Muscle layer of duodenum (tissue), 2 donors: ENCODE measurements at regions not wholly inside any gene's neighbourhood (a gene's known extent, or its start where the extent isn't known, plus 50 kb on each side); places are given as distances from the start of the nearest gene placed in this dataset.
"Not testable (repeated sequence)": the region's sequence is repeated elsewhere in the genome, so short reads cannot be mapped to it uniquely, and the experiment has no call there.

ENCODE experiments used
- H3K27ac ChIP-seq: one replicate; pipeline ENCODE4 v1.7.0; 2013; ENCODE audit warnings: mild to moderate bottlenecking, low read length
- H3K27me3 ChIP-seq: one replicate; pipeline ENCODE4 v1.7.0; 2013; ENCODE audit warnings: low read depth, mild to moderate bottlenecking, control low read depth, low read length
- H3K36me3 ChIP-seq, 2 donors: one replicate each; pipeline ENCODE4 v1.7.0; 2013; ENCODE audit warnings: low read length in 2 of 2, control low read depth in 1 of 2, mild to moderate bottlenecking in 1 of 2; ENCODE audit not compliant: insufficient read depth in 2 of 2, control insufficient read depth in 1 of 2
- H3K4me1 ChIP-seq, 2 donors: one replicate each; pipeline ENCODE4 v1.7.0; 2013; ENCODE audit warnings: low read length in 2 of 2, mild to moderate bottlenecking in 2 of 2, control low read depth in 1 of 2, moderate library complexity in 1 of 2; ENCODE audit not compliant: insufficient read depth in 2 of 2, control insufficient read depth in 1 of 2
- H3K4me3 ChIP-seq, 2 donors: one replicate each; pipeline ENCODE4 v1.7.0; 2013; ENCODE audit warnings: low read length in 2 of 2, low read depth in 1 of 2, mild to moderate bottlenecking in 1 of 2
- H3K9me3 ChIP-seq, 2 donors: one replicate each; pipeline ENCODE4 v1.7.0; 2013; ENCODE audit warnings: low read length in 2 of 2, control low read depth in 1 of 2, mild to moderate bottlenecking in 1 of 2; ENCODE audit not compliant: control insufficient read depth in 1 of 2
- donor health status: healthy.

DNA sequence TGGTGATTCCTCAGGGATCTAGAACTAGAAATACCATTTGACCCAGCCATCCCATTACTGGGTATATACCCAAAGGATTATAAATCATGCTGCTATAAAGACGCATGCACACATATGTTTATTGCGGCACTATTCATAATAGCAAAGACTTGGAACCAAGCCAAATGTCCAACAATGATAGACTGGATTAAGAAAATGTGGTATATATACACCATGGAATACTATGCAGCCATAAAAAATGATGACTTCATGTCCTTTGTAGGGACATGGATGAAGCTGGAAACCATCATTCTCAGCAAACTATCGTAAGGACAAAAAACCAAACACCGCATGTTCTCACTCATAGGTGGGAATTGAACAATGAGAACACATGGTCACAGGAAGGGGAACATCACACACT, 67.9 kb upstream of the ZEB1 start:
- not testable (repeated sequence) for H3K4me1 ChIP-seq

GRCh38 chr10:31253237-31253636, 65.8 kb upstream of the ZEB1 start:
- no peaks in the 10 kb centered on the region for H3K27me3 ChIP-seq
- no peak overlapping the region for H3K27ac ChIP-seq
- H3K36me3 ChIP-seq, result no peaks in the 10 kb centered on the region
- H3K4me3 ChIP-seq, result no peak overlapping the region
- H3K9me3 ChIP-seq, result no peaks in the 10 kb centered on the region
- no peaks in the 10 kb centered on the region for H3K4me1 ChIP-seq

More for the DNA sequence above, 67.9 kb upstream of the ZEB1 start:
- H3K27ac ChIP-seq, H3K9me3 ChIP-seq, H3K4me3 ChIP-seq, H3K36me3 ChIP-seq, H3K27me3 ChIP-seq: not testable (repeated sequence)

DNA sequence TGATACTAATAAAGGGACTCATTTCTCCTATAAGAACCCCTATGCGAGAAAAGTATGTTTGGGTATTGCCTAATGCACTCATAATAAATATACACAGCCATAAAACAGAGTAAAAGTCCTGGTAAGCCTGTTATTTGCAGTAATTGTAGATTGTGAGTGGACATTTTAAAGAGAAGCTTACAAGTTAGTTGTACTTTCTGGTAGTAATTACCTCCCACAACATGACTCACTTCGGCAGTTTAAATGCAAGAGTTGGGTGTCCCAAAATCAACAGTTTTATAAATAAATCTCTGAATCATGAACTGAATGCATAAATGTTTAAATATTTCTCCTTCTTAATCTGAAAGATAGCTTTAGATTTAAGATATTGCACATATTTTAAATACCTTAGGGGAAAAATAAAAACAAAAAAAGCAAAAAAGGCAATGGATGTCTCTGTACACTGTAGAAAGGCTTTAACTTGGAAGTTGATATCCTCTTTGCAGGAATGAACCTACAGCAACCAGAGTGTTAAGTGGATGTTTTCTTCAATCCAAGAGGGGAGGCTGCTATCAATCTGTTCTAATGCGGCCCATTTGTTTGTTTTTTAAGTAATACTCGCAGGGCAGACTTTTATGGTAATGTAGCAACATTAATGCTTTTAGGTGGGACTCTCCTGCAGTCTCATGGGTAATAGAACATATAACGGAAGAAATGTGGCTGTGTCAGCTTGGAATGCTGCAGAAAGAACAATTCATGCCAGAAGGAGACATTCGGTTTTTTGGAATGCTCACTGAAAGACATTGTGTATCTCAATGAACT, 57.3 kb upstream of the ZEB1 start:
- no peaks in the 10 kb centered on the region for H3K36me3 ChIP-seq
- H3K27ac ChIP-seq, result no peak overlapping the region
- H3K9me3 ChIP-seq, result no peaks in the 10 kb centered on the region
- H3K4me3 ChIP-seq, result peak overlapping the region in 1 of 2 donors; percentile 36
- H3K27me3 ChIP-seq, result no peaks in the 10 kb centered on the region
- H3K4me1 ChIP-seq, result peaks cover 7 to 17% of the 10 kb centered on the region in 2 donors

DNA sequence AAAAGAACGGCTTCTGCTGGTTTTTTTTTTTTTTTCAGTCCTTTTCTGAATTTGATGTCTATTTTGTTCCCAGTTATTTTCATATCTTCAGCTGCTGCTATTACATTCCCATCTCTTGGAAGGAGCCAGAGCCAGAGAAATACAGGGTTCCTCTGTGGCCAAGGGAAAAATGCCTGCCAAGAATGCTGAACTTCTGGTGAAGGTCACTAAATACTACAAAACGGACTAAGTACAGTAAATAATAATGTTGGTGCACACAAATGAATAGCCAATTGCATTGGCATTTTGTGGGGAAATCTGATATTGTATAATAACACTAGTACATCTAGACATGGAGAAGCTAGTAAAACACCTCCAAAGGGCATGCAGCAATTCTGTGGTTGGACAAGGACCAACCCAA, 56.3 kb upstream of the ZEB1 start:
- Histone ChIP-seq H3K27me3 (no peaks in the 10 kb centered on the region), H3K4me3 (peak overlapping the region in 1 of 2 donors; percentile 18), H3K4me1 (peaks cover 7 to 17% of the 10 kb centered on the region in 2 donors), H3K36me3 (no peaks in the 10 kb centered on the region), H3K27ac (no peak overlapping the region), H3K9me3 (no peaks in the 10 kb centered on the region)

- no peaks in the 10 kb centered on the region for H3K36me3 ChIP-seq
- H3K4me1 ChIP-seq, result peaks cover 7 to 17% of the 10 kb centered on the region in 2 donors
- no peaks in the 10 kb centered on the region for H3K27me3 ChIP-seq
- no peaks in the 10 kb centered on the region for H3K9me3 ChIP-seq
- no peak overlapping the region for H3K4me3 ChIP-seq
- H3K27ac ChIP-seq, result no peak overlapping the region
Measured at GRCh38 chr10:31263903-31264302, 55.1 kb upstream of the ZEB1 start.

GRCh38 chr10:31268444-31269303, 50.3 kb upstream of the ZEB1 start:
- Histone ChIP-seq H3K27me3 (no peaks in the 10 kb centered on the region), H3K9me3 (no peaks in the 10 kb centered on the region), H3K4me1 (no peaks in the 10 kb centered on the region), H3K4me3 (no peak overlapping the region), H3K36me3 (no peaks in the 10 kb centered on the region), H3K27ac (no peak overlapping the region)
